K562 (cell line): ENCODE measurements at regions not wholly inside any gene's neighbourhood (a gene's known extent, or its start where the extent isn't known, plus 50 kb on each side); places are given as distances from the start of the nearest gene placed in this dataset.

Experiments
- ATAC-seq: fragments of 200-7000 bp; cut with Tn5 transposase; 3 replicates; pipeline ENCODE4 v1.9.1; 2020; ENCODE audit warnings: moderate library complexity
- BruUV-seq: library from RNA; stranded (reverse); fragments of 400-500 nt; replicated peaks from 2 replicates; lab custom pipeline; 2021; lab: Mats Ljungman, UMichigan
- CTCF ChIA-PET: fragments of 300-600 bp; formaldehyde crosslinking; extraction: SDS; loops from one replicate; lab custom pipeline; 2021; ENCODE audit warnings: low intra/inter-chr PET ratio; lab: Yijun Ruan, JAX
- POLR2A ChIA-PET: fragments of 300-600, 350-650 bp; sonication (Branson Sonifier 250); formaldehyde crosslinking; extraction: SDS; loops from one replicate; lab custom pipeline; 2021; ENCODE audit warnings: antibody characterized with exemption, inconsistent platforms; lab: Yijun Ruan, JAX
- DNase-seq, 4 experiments: peaks; one replicate each; pipeline versions ENCODE4 v3.0.0 to v3.0.0-alpha.2; 2011 to 2018; ENCODE audit warnings: low spot score in 3 of 4, mixed read lengths in 3 of 4; ENCODE audit errors: extremely low read depth in 1 of 4
- FAIRE-seq: peaks from 2 replicates; lab custom pipeline; 2011; peaks lifted over from hg19 to GRCh38; lab: Jason Lieb, UNC
- H2AFZ ChIP-seq: 2 replicates; pipeline ENCODE4 v1.6.0; 2011; ENCODE audit warnings: low read depth, low read length, control low read depth, inconsistent platforms
- H3K27ac ChIP-seq: fragments of 200-600 bp; 3 replicates; pipeline ENCODE4 v1.8.0; 2011; ENCODE audit warnings: low read depth, mild to moderate bottlenecking, control low read depth, inconsistent platforms, low read length, moderate library complexity, mixed read lengths; ENCODE audit errors: extremely low read depth
- H3K27me3 ChIP-seq, 2 experiments: fragments of 300-600 bp in 1 of 2; 2 replicates in 1 of 2; 3 replicates in 1 of 2; pipeline versions ENCODE4 v1.6.0 to v1.8.0; 2011; ENCODE audit warnings: inconsistent platforms in 2 of 2, low read length in 2 of 2, mild to moderate bottlenecking in 1 of 2, mixed read lengths in 1 of 2, moderate library complexity in 1 of 2; ENCODE audit not compliant: control insufficient read depth in 2 of 2, insufficient read depth in 2 of 2
- H3K36me3 ChIP-seq: fragments of 300-600 bp; 3 replicates; pipeline ENCODE4 v1.8.0; 2011; ENCODE audit warnings: mild to moderate bottlenecking, low read length, inconsistent platforms; ENCODE audit not compliant: control insufficient read depth, insufficient read depth
- H3K4me1 ChIP-seq, 2 experiments: fragments of 200-600 bp in 1 of 2; replicated peaks in 1 of 2; 2 replicates in 1 of 2; 3 replicates in 1 of 2; pipeline versions ENCODE4 v1.5.1 to v1.8.0; 2011; ENCODE audit warnings: inconsistent platforms in 2 of 2, low read length in 2 of 2, mild to moderate bottlenecking in 1 of 2, mixed read lengths in 1 of 2, moderate library complexity in 1 of 2; ENCODE audit not compliant: control insufficient read depth in 2 of 2, insufficient read depth in 2 of 2
- H3K4me2 ChIP-seq: 2 replicates; pipeline ENCODE4 v1.6.1; 2011; ENCODE audit warnings: low read length, control low read depth, inconsistent platforms, mixed read lengths; ENCODE audit not compliant: insufficient read depth
- H3K4me3 ChIP-seq: fragments of 200-600 bp; sonication (generic), shearing (Covaris generic); 2 replicates; pipeline ENCODE4 v1.5.1; 2016; ENCODE audit warnings: control low read depth, inconsistent platforms
- H3K79me2 ChIP-seq: fragments of 200-600 bp; 3 replicates; pipeline ENCODE4 v1.8.0; 2011; ENCODE audit warnings: low read length, inconsistent platforms; ENCODE audit not compliant: control insufficient read depth, insufficient read depth
- H3K9ac ChIP-seq, 2 experiments: 2 replicates each; pipeline versions ENCODE4 v1.6.0 to v1.6.1; 2011; ENCODE audit warnings: low read depth in 2 of 2, low read length in 2 of 2, control low read depth in 1 of 2, inconsistent platforms in 1 of 2, mild to moderate bottlenecking in 1 of 2, mixed read lengths in 1 of 2; ENCODE audit not compliant: insufficient read depth in 1 of 2
- H3K9me1 ChIP-seq: one replicate; pipeline ENCODE4 v1.6.0; 2011; ENCODE audit warnings: inconsistent platforms, mild to moderate bottlenecking, low read length, moderate library complexity; ENCODE audit not compliant: control insufficient read depth, insufficient read depth
- H3K9me3 ChIP-seq: replicated peaks from 2 replicates; pipeline ENCODE4 v1.5.1; 2011; ENCODE audit warnings: low read depth, low read length, inconsistent platforms; ENCODE audit not compliant: control insufficient read depth, insufficient read depth
- H4K20me1 ChIP-seq: replicated peaks from 2 replicates; pipeline ENCODE4 v1.6.1; 2011; ENCODE audit warnings: low read length, inconsistent platforms, mixed read lengths; ENCODE audit not compliant: control insufficient read depth, insufficient read depth
- ATF3 ChIP-seq, 2 experiments: fragments of 450-650 bp in 1 of 2; sonication (generic) in 1 of 2; formaldehyde crosslinking in 1 of 2; IDR thresholded peaks in 1 of 2; conservative IDR thresholded peaks in 1 of 2; 2 replicates each; pipeline versions ENCODE4 v1.6.1 to v1.8.1; 2016 to 2023; ENCODE audit warnings: mild to moderate bottlenecking in 2 of 2, moderate library complexity in 2 of 2, inconsistent platforms in 1 of 2, missing genetic modification reagents in 1 of 2
- ATF4 ChIP-seq: fragments of 450-650 bp; formaldehyde crosslinking; IDR thresholded peaks from 2 replicates; pipeline ENCODE4 v1.4.0; 2022; ENCODE audit warnings: mild to moderate bottlenecking, moderate library complexity
- EGR1 ChIP-seq: fragments of 450-650 bp; conservative IDR thresholded peaks from 2 replicates; pipeline ENCODE4 v1.6.1; 2017; ENCODE audit warnings: mild to moderate bottlenecking
- HDGF ChIP-seq: fragments of 450-650 bp; IDR thresholded peaks from 2 replicates; pipeline ENCODE4 v1.6.1; 2016
- NFYB ChIP-seq: IDR thresholded peaks from 2 replicates; pipeline ENCODE4 v1.6.1; 2011; ENCODE audit warnings: mild to moderate bottlenecking, moderate library complexity; ENCODE audit not compliant: insufficient read length; ENCODE audit errors: extremely low read depth
- POLR2H ChIP-seq: IDR thresholded peaks from 2 replicates; pipeline ENCODE4 v1.6.1; 2016; ENCODE audit warnings: missing genetic modification characterization, low read depth, mild to moderate bottlenecking, control low read depth, missing compliant biosample characterization, moderate library complexity
- RBM25 ChIP-seq: fragments of 200-400 bp; formaldehyde crosslinking; IDR thresholded peaks from 2 replicates; pipeline ENCODE4 v1.6.1; 2018; ENCODE audit warnings: low read length, low read depth, moderate library complexity; ENCODE audit not compliant: severe bottlenecking
- TCFL5 ChIP-seq: fragments of 250-450 bp; sonication (Bioruptor Pico); conservative IDR thresholded peaks from 2 replicates; pipeline ENCODE4 v1.6.1; 2021; ENCODE audit warnings: mild to moderate bottlenecking, moderate library complexity, matching md5 sums
- TEAD2 ChIP-seq: fragments of 450-650 bp; IDR thresholded peaks from 2 replicates; pipeline ENCODE4 v1.6.1; 2016; ENCODE audit warnings: missing genetic modification characterization, control low read depth, missing compliant biosample characterization
- ZBTB5 ChIP-seq: fragments of 450-650 bp; IDR thresholded peaks from 2 replicates; pipeline ENCODE4 v1.6.1; 2017; ENCODE audit warnings: antibody characterized with exemption
- ZFX ChIP-seq: sonication (generic); formaldehyde crosslinking; IDR thresholded peaks from 2 replicates; pipeline ENCODE4 v1.8.0; 2022; ENCODE audit warnings: mild to moderate bottlenecking, missing genetic modification reagents, moderate library complexity
- ZNF133 ChIP-seq: fragments of 250-450 bp; sonication (Bioruptor Pico); IDR thresholded peaks from 2 replicates; pipeline ENCODE4 v1.4.0; 2020; ENCODE audit warnings: mild to moderate bottlenecking
- ZNF57 ChIP-seq: fragments of 450-650 bp; formaldehyde crosslinking; IDR thresholded peaks from 2 replicates; pipeline ENCODE4 v1.4.0; 2020; ENCODE audit warnings: mild to moderate bottlenecking, moderate library complexity
- ZNF76 ChIP-seq: fragments of 250-450 bp; sonication (Bioruptor Pico); IDR thresholded peaks from 2 replicates; pipeline ENCODE4 v1.4.0; 2020; ENCODE audit warnings: mild to moderate bottlenecking, moderate library complexity, borderline replicate concordance
- WGBS: fragments of 100-300 bp; shearing (Covaris generic); methylation state at CpG from one replicate; pipeline ENCODE4 v1.1.6; 2016; ENCODE audit warnings: low coverage, mixed read lengths; ENCODE audit not compliant: insufficient coverage; ENCODE audit errors: missing lambda C conversion rate; 5-methylcytosine and 5-hydroxymethylcytosine counted together
- in situ Hi-C: fragments of 300-500 bp; cut with MboI; formaldehyde crosslinking; loops from 4 replicates; pipeline ENCODE4 v1.15.0; 2018; ENCODE audit warnings: inconsistent platforms, mixed read lengths
- intact Hi-C: fragments of 100-400 bp; cut with micrococcal nuclease; formaldehyde crosslinking; loops from 2 replicates; pipeline ENCODE4 v1.14.2; 2022

- Histone ChIP-seq H3K9ac (no peak overlapping the region), H3K27me3 (no peaks in the 10 kb centered on the region), H3K9me3 (no peaks in the 10 kb centered on the region), H3K4me3 (no peak overlapping the region), H3K9me1 (no peaks in the 10 kb centered on the region), H3K4me2 (no peak overlapping the region), H3K27ac (no peak overlapping the region), H2AFZ (no peak overlapping the region), H3K79me2 (no peaks in the 10 kb centered on the region), H3K4me1 (no peaks in the 10 kb centered on the region), H3K36me3 (no peaks in the 10 kb centered on the region), H4K20me1 (no peaks in the 10 kb centered on the region)
- in situ Hi-C loops: no loop called here
- no peak for FAIRE-seq
- intact Hi-C loops: no loop called here
- TF ChIP-seq ZNF133 (CRISPR knock-in tag) (no peak), RBM25 (peak; percentile 80)
- DNase-seq: no peak
- BruUV-seq: no TSS peak
- CTCF ChIA-PET: no interaction called here
- POLR2A ChIA-PET: no interaction called here
- WGBS: 0% methylated on average over 3 of the region's 3 CpGs
- no peak for ATAC-seq
These were observed 89.0 kb downstream of the MAFB start for GRCh38 chr20:40599987-40600386.

- Histone ChIP-seq H3K36me3 (no peaks in the 10 kb centered on the region), H4K20me1 (no peaks in the 10 kb centered on the region), H2AFZ (no peak overlapping the region), H3K4me3 (no peak overlapping the region), H3K9me1 (no peaks in the 10 kb centered on the region), H3K79me2 (no peaks in the 10 kb centered on the region), H3K27me3 (no peaks in the 10 kb centered on the region), H3K27ac (no peak overlapping the region), H3K4me2 (no peak overlapping the region), H3K9ac (no peak overlapping the region), H3K9me3 (no peaks in the 10 kb centered on the region), H3K4me1 (no peaks in the 10 kb centered on the region)
- ATAC-seq: no peak
- BruUV-seq: no TSS peak
- intact Hi-C loops: no loop called here
- ChIA-PET POLR2A (no interaction called here), CTCF (no interaction called here)
- WGBS: 0% methylated on average over 1 of the region's 1 CpG
- DNase-seq: no peak
- in situ Hi-C loops: no loop called here
- no peak for FAIRE-seq
- TF ChIP-seq ZNF76: no peak
- TF ChIP-seq ZFX (CRISPR knock-in tag): no peak
- TF ChIP-seq ATF3 (IDR thresholded peaks at IDR 0.05): no peak
- no peak for TF ChIP-seq ATF3 (CRISPR knock-in tag; conservative IDR thresholded peaks at IDR 0.05)
- no peak for TF ChIP-seq NFYB
- no peak for TF ChIP-seq ZBTB5
- no peak for TF ChIP-seq HDGF
- no peak for TF ChIP-seq ZNF57 (CRISPR knock-in tag)
- no peak for TF ChIP-seq TCFL5
- no peak for TF ChIP-seq POLR2H (tag)
- no peak for TF ChIP-seq ATF4
- no peak for TF ChIP-seq TEAD2 (tag)
- no peak for TF ChIP-seq EGR1
These were observed 96.1 kb downstream of the MAFB start for GRCh38 chr20:40592941-40593340.
